ENCODE measurements at regions not wholly inside any gene's neighbourhood (a gene's known extent, or its start where the extent isn't known, plus 50 kb on each side); places are given as distances from the start of the nearest gene placed in this dataset.

DNA sequence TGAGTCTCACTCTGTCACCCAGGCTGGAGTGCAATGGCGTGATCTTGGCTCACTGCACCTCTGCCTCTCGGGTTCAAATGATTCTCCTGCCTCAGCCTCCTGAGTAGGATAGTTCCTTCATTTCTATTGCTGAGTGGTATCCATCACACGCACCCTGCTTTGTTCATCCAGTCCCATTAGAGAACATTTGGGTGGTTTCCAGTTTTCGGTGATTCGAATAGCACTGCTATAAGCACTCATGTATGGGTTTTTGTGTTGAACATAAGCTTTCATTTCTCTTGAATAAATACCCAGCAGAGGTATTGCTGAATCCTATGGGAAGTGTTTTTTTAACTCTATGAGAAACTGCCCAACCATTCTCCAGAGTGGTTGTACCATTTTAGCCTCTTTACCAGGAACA lies 147.3 kb downstream of the DDX1 start:
- H3K27me3 ChIP-seq (ENCODE audit: control insufficient read depth, insufficient read depth, low read length), result no peaks in the 10 kb centered on the region
- no peak overlapping the region for H3K27ac ChIP-seq (ENCODE audit: low read depth, low read length)
- 92% methylated on average over 2 of the region's 5 CpGs for WGBS (ENCODE audit: insufficient coverage)
- peaks cover 7% of the 10 kb centered on the region for H3K4me1 ChIP-seq (ENCODE audit: control insufficient read depth, insufficient read depth, low read length)
- no peak for DNase-seq (ENCODE audit: low read depth in 4 of 6, low spot score in 6 of 6)
- no peaks in the 10 kb centered on the region for H3K36me3 ChIP-seq (ENCODE audit: control insufficient read depth, insufficient read depth, low read length)
- peaks cover 2% of the 10 kb centered on the region for H3K9me3 ChIP-seq (ENCODE audit: control insufficient read depth, insufficient read depth, low read length)
- H3K4me3 ChIP-seq (ENCODE audit: low read depth, low read length), result no peak overlapping the region

DNA sequence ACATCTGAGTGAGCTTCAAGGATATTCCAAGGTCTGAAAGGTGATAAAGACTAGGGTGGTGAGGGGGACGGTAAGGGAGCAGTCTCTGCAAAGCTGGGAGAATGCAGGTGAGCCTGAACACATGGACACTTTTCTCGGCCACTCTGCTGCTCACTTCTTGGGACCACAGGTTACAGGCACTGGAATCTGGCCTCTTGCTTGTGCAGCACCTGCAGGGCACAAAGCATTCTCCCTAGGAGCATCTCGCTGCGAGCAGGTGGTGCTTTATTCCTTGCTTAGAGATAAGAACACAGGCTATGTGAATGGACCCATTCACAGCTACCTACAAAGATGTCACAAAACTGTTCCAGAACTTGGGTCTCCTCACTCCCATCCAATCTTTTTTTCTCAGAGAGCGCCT lies 153.2 kb downstream of the DDX1 start:
- no peaks in the 10 kb centered on the region for H3K36me3 ChIP-seq (ENCODE audit: control insufficient read depth, insufficient read depth, low read length)
- DNase-seq (ENCODE audit: low read depth in 4 of 6, low spot score in 6 of 6), result no peak
- H3K4me1 ChIP-seq (ENCODE audit: control insufficient read depth, insufficient read depth, low read length), result peaks cover 21% of the 10 kb centered on the region
- 91% methylated on average over 5 of the region's 5 CpGs for WGBS (ENCODE audit: insufficient coverage)
- peaks cover 2% of the 10 kb centered on the region for H3K9me3 ChIP-seq (ENCODE audit: control insufficient read depth, insufficient read depth, low read length)
- no peak overlapping the region for H3K4me3 ChIP-seq (ENCODE audit: low read depth, low read length)
- H3K27me3 ChIP-seq (ENCODE audit: control insufficient read depth, insufficient read depth, low read length), result no peaks in the 10 kb centered on the region
- H3K27ac ChIP-seq (ENCODE audit: low read depth, low read length), result no peak overlapping the region

DNA sequence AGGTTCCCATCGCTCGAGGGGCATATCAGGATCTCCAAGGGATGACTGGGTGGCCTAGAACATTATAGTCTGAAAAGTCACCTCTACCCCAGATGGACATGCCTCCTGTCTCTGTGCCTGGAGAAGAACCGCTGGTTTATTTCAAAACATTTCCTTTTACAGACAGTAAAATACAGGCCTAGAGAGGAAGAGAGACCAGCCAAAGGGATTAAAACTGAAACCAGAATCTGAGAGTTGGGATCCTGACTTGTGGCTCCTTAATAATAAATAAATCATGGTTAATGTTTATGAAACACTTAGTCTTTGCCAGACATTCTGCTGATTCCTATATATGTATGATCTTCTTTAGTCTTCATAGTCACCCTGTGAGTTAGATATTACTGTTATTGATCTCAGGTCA lies 153.7 kb downstream of the DDX1 start:
- H3K4me3 ChIP-seq (ENCODE audit: low read depth, low read length), result no peak overlapping the region
- peaks cover 2% of the 10 kb centered on the region for H3K9me3 ChIP-seq (ENCODE audit: control insufficient read depth, insufficient read depth, low read length)
- H3K36me3 ChIP-seq (ENCODE audit: control insufficient read depth, insufficient read depth, low read length), result no peaks in the 10 kb centered on the region
- H3K27me3 ChIP-seq (ENCODE audit: control insufficient read depth, insufficient read depth, low read length), result no peaks in the 10 kb centered on the region
- peaks cover 21% of the 10 kb centered on the region for H3K4me1 ChIP-seq (ENCODE audit: control insufficient read depth, insufficient read depth, low read length)
- DNase-seq (ENCODE audit: low read depth in 4 of 6, low spot score in 6 of 6), result no peak
- no peak overlapping the region for H3K27ac ChIP-seq (ENCODE audit: low read depth, low read length)
- WGBS (ENCODE audit: insufficient coverage), result 80% methylated on average over 2 of the region's 3 CpGs

DNA sequence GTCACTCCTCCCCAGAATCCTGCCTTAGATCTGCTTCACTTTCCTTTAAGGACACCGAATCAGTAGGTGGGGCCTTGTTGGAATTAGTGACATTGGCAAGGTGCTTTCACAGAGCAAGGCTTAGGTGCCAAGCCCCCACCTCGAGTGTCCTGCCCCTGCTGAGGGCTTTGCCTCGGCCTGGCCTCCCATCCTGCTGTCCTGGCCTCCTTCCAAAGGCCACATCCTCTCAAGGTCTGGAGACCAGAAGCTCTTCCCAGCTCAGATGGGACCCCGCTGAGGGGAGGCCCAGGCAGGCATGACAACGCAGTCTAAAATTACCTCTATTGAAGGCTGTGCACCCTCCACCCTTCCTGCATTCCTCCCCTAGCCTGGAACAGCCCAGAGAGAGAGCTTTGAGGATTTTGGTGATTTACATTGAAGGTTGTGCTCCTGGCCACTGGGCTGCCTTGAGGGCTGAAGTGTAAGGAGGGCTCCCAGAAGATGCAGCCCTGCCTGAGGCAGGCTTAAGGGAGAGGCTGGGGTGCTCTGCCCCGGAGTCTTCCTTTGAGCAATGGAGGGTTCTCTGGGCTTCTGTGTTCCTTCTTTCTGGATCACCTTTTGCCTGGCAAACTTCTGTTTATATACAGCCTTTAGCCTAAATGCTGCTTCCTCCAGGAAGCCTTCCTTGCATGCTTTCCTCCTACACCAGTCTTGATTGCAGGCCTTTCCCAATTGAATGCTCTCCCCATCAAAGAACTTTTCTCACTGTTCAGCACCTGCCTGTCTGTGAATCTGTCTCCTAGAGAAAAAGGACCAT lies 154.4 kb downstream of the DDX1 start:
- Histone ChIP-seq H3K27ac (ENCODE audit: low read depth, low read length) (no peak overlapping the region), H3K9me3 (ENCODE audit: control insufficient read depth, insufficient read depth, low read length) (peaks cover 2% of the 10 kb centered on the region), H3K4me3 (ENCODE audit: low read depth, low read length) (no peak overlapping the region), H3K36me3 (ENCODE audit: control insufficient read depth, insufficient read depth, low read length) (no peaks in the 10 kb centered on the region), H3K4me1 (ENCODE audit: control insufficient read depth, insufficient read depth, low read length) (peaks cover 21% of the 10 kb centered on the region), H3K27me3 (ENCODE audit: control insufficient read depth, insufficient read depth, low read length) (no peaks in the 10 kb centered on the region)
- DNase-seq (ENCODE audit: low read depth in 4 of 6, low spot score in 6 of 6), result no peak
- WGBS (ENCODE audit: insufficient coverage), result 71% methylated on average over 3 of the region's 6 CpGs

DNA sequence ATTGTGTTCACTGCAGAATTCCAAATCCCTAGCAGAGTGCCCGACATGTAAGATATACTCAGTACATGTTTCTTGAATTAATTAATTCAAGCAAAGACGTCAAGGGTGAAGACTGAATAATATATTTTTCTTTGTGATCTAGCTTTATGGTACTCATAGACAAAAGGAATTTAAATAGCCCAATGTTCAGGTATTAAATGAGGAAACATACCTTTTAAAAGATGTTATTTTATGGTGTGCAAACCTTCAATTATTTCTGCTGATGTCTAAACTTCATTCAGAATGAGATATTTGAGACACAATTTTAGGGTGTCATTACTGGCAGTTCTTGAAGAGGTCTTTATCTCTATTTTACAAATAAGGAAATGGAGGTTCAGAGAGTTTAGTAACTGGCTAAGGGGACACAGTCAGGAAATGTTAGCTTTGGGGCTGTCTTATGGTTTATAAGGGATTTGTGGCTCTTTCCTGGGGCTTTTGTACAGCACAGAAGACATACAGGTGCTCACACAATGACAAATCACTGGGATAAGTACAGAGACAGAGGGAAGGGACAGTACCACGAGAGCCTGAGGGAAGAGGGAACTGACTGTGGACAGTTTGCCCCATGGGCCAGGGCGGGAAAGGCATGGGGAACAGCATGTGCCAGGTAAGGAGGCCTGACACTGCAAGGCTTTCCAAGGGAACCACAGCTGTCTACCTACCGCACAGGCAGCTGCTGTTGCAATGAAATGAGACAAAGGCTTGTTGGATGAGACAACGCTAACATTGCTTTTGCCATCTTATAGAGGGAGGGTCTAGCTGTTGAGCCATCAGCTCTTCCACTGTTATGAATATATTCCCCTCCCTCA lies 155.3 kb downstream of the DDX1 start:
- Histone ChIP-seq H3K4me1 (ENCODE audit: control insufficient read depth, insufficient read depth, low read length) (peaks cover 21% of the 10 kb centered on the region), H3K9me3 (ENCODE audit: control insufficient read depth, insufficient read depth, low read length) (no peaks in the 10 kb centered on the region), H3K4me3 (ENCODE audit: low read depth, low read length) (no peak overlapping the region), H3K27me3 (ENCODE audit: control insufficient read depth, insufficient read depth, low read length) (no peaks in the 10 kb centered on the region), H3K36me3 (ENCODE audit: control insufficient read depth, insufficient read depth, low read length) (no peaks in the 10 kb centered on the region), H3K27ac (ENCODE audit: low read depth, low read length) (no peak overlapping the region)
- WGBS (ENCODE audit: insufficient coverage), result 90% methylated on average over 2 of the region's 6 CpGs
- no peak for DNase-seq (ENCODE audit: low read depth in 4 of 6, low spot score in 6 of 6)

DNA sequence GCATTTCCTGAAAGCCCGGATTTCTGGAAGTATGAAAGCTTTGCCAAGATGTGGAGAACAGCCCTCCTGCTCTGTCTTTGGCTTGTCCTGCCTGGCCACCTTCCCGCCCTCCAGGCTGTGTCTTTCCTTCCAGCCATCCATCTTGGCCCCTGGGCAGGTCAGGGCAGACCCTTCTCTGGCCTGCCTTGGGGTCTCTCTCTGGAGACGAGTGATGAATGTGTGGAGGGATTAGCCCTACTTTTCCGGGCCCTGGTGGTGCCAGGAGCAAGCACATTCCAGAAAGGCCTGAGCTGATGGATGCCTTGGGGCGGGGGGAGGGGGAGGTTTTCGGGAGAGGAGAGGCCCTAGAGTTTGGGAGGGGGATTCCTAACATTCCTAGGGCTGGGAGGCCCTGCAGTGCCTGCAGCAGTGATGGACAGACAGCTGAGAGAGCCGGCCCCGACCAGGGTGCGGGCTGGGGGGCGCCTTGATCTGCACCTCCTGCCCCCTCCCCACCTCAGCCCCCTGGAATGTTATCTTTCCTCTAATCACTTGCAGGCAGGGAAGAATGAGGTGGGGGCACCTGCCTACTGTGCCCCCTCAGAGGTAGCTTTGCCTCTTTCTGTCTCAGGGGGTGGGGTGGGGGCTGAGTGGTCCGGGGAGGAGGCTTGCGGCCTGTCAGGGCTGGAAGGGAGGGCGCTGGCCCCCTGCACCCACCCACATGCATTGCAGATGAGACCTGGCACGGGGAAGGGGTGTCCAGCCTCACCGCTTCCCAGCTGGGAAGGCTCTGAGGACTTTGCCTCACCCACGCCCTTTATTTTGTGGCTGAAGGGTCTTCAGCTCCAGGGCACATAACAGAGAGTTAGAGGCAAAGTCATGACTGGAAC lies 156.2 kb downstream of the DDX1 start:
- Histone ChIP-seq H3K4me3 (ENCODE audit: low read depth, low read length) (no peak overlapping the region), H3K4me1 (ENCODE audit: control insufficient read depth, insufficient read depth, low read length) (peaks cover 21% of the 10 kb centered on the region), H3K27ac (ENCODE audit: low read depth, low read length) (no peak overlapping the region), H3K36me3 (ENCODE audit: control insufficient read depth, insufficient read depth, low read length) (no peaks in the 10 kb centered on the region), H3K27me3 (ENCODE audit: control insufficient read depth, insufficient read depth, low read length) (no peaks in the 10 kb centered on the region), H3K9me3 (ENCODE audit: control insufficient read depth, insufficient read depth, low read length) (no peaks in the 10 kb centered on the region)
- no peak for DNase-seq (ENCODE audit: low read depth in 4 of 6, low spot score in 6 of 6)
- WGBS (ENCODE audit: insufficient coverage), result 56% methylated on average over 9 of the region's 16 CpGs

DNA sequence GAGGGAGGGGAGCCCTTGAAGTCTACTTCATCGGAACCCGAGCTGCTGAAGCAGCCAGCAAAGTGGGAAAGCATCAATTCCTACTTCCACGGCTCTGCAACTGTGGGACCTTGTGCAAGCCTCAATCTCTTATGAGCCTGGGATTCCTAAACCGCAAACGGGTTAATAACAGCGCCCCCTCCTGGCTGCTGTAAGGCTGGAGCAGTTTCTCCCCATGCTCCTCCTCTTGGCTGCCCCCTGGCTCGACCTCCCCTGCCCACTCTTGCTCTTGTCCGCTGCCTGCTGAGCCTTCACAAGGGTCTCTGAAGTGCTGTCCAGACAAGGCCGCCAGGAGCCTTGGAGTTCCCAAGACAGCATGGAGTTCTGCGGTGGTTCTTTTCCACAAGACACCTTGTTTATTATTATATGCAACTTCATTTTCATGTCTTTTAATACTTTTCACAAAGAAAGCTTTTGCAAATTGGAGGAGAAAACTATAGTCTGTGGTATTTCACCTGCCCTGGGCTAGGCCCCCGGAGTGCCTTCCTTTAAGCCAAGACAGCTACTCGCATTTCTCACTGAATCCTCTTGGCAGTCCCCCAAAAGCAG lies 157.2 kb downstream of the DDX1 start:
- Histone ChIP-seq H3K27me3 (ENCODE audit: control insufficient read depth, insufficient read depth, low read length) (no peaks in the 10 kb centered on the region), H3K27ac (ENCODE audit: low read depth, low read length) (no peak overlapping the region), H3K4me3 (ENCODE audit: low read depth, low read length) (no peak overlapping the region), H3K4me1 (ENCODE audit: control insufficient read depth, insufficient read depth, low read length) (peaks cover 21% of the 10 kb centered on the region), H3K36me3 (ENCODE audit: control insufficient read depth, insufficient read depth, low read length) (no peaks in the 10 kb centered on the region), H3K9me3 (ENCODE audit: control insufficient read depth, insufficient read depth, low read length) (no peaks in the 10 kb centered on the region)
- WGBS (ENCODE audit: insufficient coverage), result 57% methylated on average over 6 of the region's 12 CpGs
- no peak for DNase-seq (ENCODE audit: low read depth in 4 of 6, low spot score in 6 of 6)

DNA sequence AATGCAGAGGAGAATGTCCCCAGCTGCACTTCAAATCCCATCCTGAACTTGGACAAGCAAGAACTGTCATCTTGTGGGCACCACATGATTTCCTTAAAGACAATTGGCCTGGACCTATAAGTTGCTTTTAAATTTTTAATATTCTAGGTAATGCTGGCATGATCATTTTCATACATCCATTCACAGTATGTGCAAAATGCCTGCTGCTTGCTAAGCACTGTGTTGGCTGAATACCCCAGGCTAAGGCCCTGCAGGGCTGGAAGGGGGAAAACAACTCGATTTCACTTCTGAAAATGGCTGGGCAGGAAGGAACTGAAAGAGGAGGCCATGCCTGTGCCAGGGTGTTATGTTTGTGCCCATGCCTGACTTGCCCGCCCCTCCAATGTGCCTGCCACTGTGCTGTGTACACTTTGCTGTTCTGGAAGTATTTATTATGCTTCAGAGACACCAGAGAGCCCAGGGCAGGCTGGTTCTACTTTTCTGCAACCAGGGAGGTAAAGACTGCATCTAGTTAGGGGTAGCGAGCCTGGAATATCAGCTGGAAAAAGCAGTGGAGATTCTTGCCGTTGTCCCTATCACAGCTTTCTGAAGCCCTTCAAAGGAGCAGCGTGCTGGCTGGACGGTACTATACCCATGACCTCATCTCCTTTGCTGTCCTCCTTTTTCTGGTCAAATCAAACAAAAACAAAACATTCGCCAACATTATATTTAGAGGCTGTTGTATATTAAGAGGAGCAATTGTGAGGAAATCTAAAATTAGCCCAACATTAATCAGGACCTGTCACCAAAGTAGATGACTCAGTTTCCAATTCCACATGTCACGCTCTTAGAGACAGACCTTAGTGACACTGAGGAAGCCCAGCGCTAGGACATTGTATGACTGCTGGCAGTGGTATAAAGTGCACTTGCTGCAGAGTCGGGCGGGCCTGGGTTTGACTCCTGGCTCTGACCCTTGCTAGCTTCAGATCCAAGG lies 158.1 kb downstream of the DDX1 start:
- 51% methylated on average over 2 of the region's 11 CpGs for WGBS (ENCODE audit: insufficient coverage)
- no peaks in the 10 kb centered on the region for H3K9me3 ChIP-seq (ENCODE audit: control insufficient read depth, insufficient read depth, low read length)
- no peaks in the 10 kb centered on the region for H3K27me3 ChIP-seq (ENCODE audit: control insufficient read depth, insufficient read depth, low read length)
- no peak for DNase-seq (ENCODE audit: low read depth in 4 of 6, low spot score in 6 of 6)
- no peak overlapping the region for H3K4me3 ChIP-seq (ENCODE audit: low read depth, low read length)
- H3K36me3 ChIP-seq (ENCODE audit: control insufficient read depth, insufficient read depth, low read length), result no peaks in the 10 kb centered on the region
- H3K4me1 ChIP-seq (ENCODE audit: control insufficient read depth, insufficient read depth, low read length), result peaks cover 21% of the 10 kb centered on the region
- H3K27ac ChIP-seq (ENCODE audit: low read depth, low read length), result no peak overlapping the region

All from spinal cord (tissue), 9 donors.